ENCODE measurements at regions not wholly inside any gene's neighbourhood (a gene's known extent, or its start where the extent isn't known, plus 50 kb on each side); places are given as distances from the start of the nearest gene placed in this dataset.

- TF ChIP-seq USF1 (IDR thresholded peaks at IDR 0.05) (no peak), EGR1 (IDR thresholded peaks at IDR 0.05) (no peak), CREB1 (IDR thresholded peaks at IDR 0.05; ENCODE audit: low read depth) (no peak), MAX (IDR thresholded peaks at IDR 0.05) (no peak), EP300 (IDR thresholded peaks at IDR 0.05; ENCODE audit: borderline replicate concordance) (no peak), TAF1 (IDR thresholded peaks at IDR 0.05; ENCODE audit: low read depth) (no peak), FOXM1 (IDR thresholded peaks at IDR 0.05; ENCODE audit: borderline replicate concordance, low read depth) (no peak), REST (IDR thresholded peaks at IDR 0.05; ENCODE audit: low read depth) (no peak), NFIC (IDR thresholded peaks at IDR 0.05) (no peak), TCF12 (IDR thresholded peaks at IDR 0.05; ENCODE audit: low read depth) (no peak), TEAD4 (IDR thresholded peaks at IDR 0.05) (no peak), RAD21 (IDR thresholded peaks at IDR 0.05; ENCODE audit: low read depth) (no peak), YY1 (IDR thresholded peaks at IDR 0.05; ENCODE audit: low read depth) (no peak), CEBPB (IDR thresholded peaks at IDR 0.05) (no peak), ZBTB7A (IDR thresholded peaks at IDR 0.05; ENCODE audit: low read depth) (no peak)
These were observed 675.4 kb downstream of the OTOL1 start for GRCh38 chr3:162171970-162172369.

- no peak for TF ChIP-seq REST (IDR thresholded peaks at IDR 0.05; ENCODE audit: low read depth)
- no peak for TF ChIP-seq FOXM1 (IDR thresholded peaks at IDR 0.05; ENCODE audit: borderline replicate concordance, low read depth)
- TF ChIP-seq TAF1 (IDR thresholded peaks at IDR 0.05; ENCODE audit: low read depth), result no peak
- TF ChIP-seq CREB1 (IDR thresholded peaks at IDR 0.05; ENCODE audit: low read depth), result no peak
- TF ChIP-seq EP300 (IDR thresholded peaks at IDR 0.05; ENCODE audit: borderline replicate concordance), result no peak
- TF ChIP-seq EGR1 (IDR thresholded peaks at IDR 0.05), result no peak
- TF ChIP-seq RAD21 (IDR thresholded peaks at IDR 0.05; ENCODE audit: low read depth), result no peak
- no peak for TF ChIP-seq TEAD4 (IDR thresholded peaks at IDR 0.05)
These were observed 678.5 kb downstream of the OTOL1 start for GRCh38 chr3:162175145-162175544.

GRCh38 chr3:162175878-162176277, 679.3 kb downstream of the OTOL1 start:
- TF ChIP-seq ZBTB7A (IDR thresholded peaks at IDR 0.05; ENCODE audit: low read depth), result no peak
- TF ChIP-seq MAX (IDR thresholded peaks at IDR 0.05), result no peak
- no peak for TF ChIP-seq EP300 (IDR thresholded peaks at IDR 0.05; ENCODE audit: borderline replicate concordance)
- no peak for TF ChIP-seq EGR1 (IDR thresholded peaks at IDR 0.05)
- no peak for TF ChIP-seq REST (IDR thresholded peaks at IDR 0.05; ENCODE audit: low read depth)
- TF ChIP-seq FOXM1 (IDR thresholded peaks at IDR 0.05; ENCODE audit: borderline replicate concordance, low read depth), result no peak
- TF ChIP-seq TAF1 (IDR thresholded peaks at IDR 0.05; ENCODE audit: low read depth), result no peak

GRCh38 chr3:162183440-162183839, 686.8 kb downstream of the OTOL1 start:
- no peak for TF ChIP-seq USF1 (IDR thresholded peaks at IDR 0.05)

GRCh38 chr3:162192340-162193029, 695.9 kb downstream of the OTOL1 start:
- TF ChIP-seq EGR1 (IDR thresholded peaks at IDR 0.05) (no peak), USF1 (IDR thresholded peaks at IDR 0.05) (no peak), CEBPB (IDR thresholded peaks at IDR 0.05) (no peak), ZBTB7A (IDR thresholded peaks at IDR 0.05; ENCODE audit: low read depth) (no peak), NFIC (IDR thresholded peaks at IDR 0.05) (no peak), TEAD4 (IDR thresholded peaks at IDR 0.05) (no peak), TCF12 (IDR thresholded peaks at IDR 0.05; ENCODE audit: low read depth) (no peak), MAX (IDR thresholded peaks at IDR 0.05) (no peak), RAD21 (IDR thresholded peaks at IDR 0.05; ENCODE audit: low read depth) (no peak), CREB1 (IDR thresholded peaks at IDR 0.05; ENCODE audit: low read depth) (no peak), FOXM1 (IDR thresholded peaks at IDR 0.05; ENCODE audit: borderline replicate concordance, low read depth) (no peak), EP300 (IDR thresholded peaks at IDR 0.05; ENCODE audit: borderline replicate concordance) (no peak), TAF1 (IDR thresholded peaks at IDR 0.05; ENCODE audit: low read depth) (no peak)
